ENCODE measurements at regions not wholly inside any gene's neighbourhood (a gene's known extent, or its start where the extent isn't known, plus 50 kb on each side); places are given as distances from the start of the nearest gene placed in this dataset.

DNA sequence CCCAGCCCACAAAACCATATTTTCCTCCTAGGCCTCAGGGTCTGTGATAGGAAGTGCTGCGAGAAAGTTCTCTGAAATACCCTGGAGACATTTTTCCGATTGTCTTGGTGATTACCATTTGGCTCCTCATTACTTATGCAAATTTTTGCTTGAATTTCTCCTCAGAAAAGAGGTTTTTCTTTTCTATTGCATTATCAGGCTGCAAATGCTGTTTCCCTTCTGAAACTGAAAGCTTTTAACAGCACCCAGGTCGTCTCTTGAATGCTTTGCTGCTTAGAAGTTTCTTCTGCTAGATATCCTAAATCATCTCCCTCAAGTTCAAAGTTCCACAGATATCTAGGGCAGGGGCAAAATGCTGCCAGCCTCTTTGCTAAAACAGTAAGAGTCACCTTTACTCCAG, 434.2 kb downstream of the PCDH20 start:
- no peak for DNase-seq (ENCODE audit: insufficient read length, low spot score)
- TF ChIP-seq, protein P1, sequence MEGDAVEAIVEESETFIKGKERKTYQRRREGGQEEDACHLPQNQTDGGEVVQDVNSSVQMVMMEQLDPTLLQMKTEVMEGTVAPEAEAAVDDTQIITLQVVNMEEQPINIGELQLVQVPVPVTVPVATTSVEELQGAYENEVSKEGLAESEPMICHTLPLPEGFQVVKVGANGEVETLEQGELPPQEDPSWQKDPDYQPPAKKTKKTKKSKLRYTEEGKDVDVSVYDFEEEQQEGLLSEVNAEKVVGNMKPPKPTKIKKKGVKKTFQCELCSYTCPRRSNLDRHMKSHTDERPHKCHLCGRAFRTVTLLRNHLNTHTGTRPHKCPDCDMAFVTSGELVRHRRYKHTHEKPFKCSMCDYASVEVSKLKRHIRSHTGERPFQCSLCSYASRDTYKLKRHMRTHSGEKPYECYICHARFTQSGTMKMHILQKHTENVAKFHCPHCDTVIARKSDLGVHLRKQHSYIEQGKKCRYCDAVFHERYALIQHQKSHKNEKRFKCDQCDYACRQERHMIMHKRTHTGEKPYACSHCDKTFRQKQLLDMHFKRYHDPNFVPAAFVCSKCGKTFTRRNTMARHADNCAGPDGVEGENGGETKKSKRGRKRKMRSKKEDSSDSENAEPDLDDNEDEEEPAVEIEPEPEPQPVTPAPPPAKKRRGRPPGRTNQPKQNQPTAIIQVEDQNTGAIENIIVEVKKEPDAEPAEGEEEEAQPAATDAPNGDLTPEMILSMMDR (IDR thresholded peaks at IDR 0.05; ENCODE audit: insufficient read depth, missing control alignments), result no peak
- FAIRE-seq, result no peak

DNA sequence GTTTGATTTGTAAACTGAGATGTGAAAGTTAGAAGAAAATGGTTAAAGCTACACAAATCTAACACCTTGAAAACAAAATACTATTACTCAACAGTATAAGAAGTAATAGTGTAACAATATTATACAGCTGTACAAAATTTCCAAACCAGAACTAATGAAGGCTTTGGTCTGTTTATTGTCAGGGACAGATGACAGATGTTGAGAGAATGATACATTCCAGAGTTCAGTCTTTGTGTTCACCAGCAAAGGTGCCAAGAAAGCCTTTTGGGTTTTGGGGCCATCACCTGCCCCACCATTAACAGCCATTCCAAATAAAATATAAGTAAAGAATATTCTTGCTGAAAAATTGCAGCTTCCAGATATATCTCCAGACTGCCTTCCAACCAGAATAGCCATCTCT, 439.3 kb downstream of the PCDH20 start:
- FAIRE-seq (no peak), DNase-seq (ENCODE audit: insufficient read length, low spot score) (no peak)
- TF ChIP-seq, protein P1 (IDR thresholded peaks at IDR 0.05; ENCODE audit: insufficient read depth, missing control alignments), result no peak

DNA sequence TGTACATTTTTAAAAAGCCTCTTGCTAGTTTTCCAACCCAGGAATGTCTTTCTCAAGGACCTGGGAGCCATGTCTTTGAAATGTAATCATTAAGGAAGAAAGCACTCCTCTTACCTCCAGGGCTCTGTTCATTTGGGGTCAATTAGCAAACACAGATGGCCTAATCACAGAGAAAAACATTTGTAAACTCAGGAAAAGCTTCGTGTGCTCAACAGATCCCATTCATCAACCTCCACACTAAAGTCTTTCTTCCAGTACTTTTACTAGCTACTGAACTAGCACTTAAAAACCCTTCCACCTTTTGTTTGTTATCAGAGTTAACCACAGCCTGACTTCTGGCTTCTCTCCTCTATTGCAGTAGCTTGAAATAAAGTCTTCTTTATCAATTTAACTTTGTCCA, 441.4 kb downstream of the PCDH20 start:
- TF ChIP-seq, protein P1 (IDR thresholded peaks at IDR 0.05; ENCODE audit: insufficient read depth, missing control alignments), result no peak
- FAIRE-seq (no peak), DNase-seq (ENCODE audit: insufficient read length, low spot score) (no peak)

DNA sequence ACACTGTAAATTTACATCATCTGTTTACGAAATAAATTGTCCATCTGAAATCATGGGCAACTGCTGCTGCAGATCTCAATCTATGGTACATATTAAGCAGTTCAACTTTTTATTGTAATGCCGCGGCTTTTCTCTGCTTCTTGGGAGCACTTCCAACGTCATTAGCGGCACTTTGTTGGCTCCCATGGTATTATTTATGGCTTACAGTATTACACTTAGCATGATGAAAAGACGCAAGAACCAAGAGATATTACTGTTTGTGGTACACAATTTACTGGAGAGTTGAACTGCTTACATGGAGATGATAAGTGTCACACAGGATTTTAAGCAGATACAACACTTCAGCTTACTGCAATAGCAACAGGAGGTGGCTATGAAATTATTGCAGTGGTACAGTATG, 442.1 kb downstream of the PCDH20 start:
- TF ChIP-seq, protein P1 (IDR thresholded peaks at IDR 0.05; ENCODE audit: insufficient read depth, missing control alignments), result no peak
- FAIRE-seq, result no peak

DNA sequence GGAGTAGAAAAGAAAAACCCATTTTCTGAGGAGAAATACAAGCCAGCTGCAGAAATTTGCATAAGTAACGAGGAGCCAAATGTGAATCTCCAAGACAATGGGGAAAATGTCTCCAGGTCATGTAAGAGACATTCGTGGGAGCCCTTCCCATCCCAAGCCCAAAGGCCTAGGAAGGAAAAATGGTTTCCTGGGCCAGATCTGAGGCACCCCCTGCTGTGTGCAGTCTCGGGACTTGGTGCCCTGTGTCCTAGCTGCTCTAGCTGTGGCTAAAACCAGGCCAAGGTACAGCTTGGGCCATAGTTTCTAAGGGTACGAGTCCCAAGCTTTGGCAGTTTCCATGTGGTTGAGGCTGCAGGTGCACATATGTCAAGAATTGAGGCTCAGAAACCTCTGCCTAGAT, 444.9 kb downstream of the PCDH20 start:
- no peak for DNase-seq (ENCODE audit: insufficient read length, low spot score)
- TF ChIP-seq, protein P1 (IDR thresholded peaks at IDR 0.05; ENCODE audit: insufficient read depth, missing control alignments), result no peak
- no peak for FAIRE-seq

More for the DNA sequence above, 442.1 kb downstream of the PCDH20 start:
- no peak for DNase-seq (ENCODE audit: insufficient read length, low spot score)

DNA sequence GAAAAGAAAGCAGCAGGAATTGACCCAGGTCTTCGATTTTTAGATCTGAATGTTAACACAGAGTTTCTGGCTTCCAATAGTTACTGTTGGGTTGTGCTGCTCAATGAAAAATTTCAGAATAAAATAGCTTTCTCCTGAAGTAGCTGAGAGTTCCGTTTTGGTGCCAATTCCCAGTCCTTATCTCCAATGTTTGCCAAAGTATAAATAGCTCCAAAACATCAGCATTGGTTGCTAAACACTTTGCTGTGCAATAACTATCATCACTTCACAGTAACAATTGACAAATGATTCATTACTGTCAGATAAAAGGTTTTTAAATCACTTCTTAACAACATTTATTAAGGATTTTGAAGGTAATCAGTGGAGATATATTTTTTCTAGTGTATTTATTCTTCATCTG, 446.0 kb downstream of the PCDH20 start:
- DNase-seq (ENCODE audit: insufficient read length, low spot score), result no peak
- FAIRE-seq, result no peak
- TF ChIP-seq, protein P1 (IDR thresholded peaks at IDR 0.05; ENCODE audit: insufficient read depth, missing control alignments), result no peak

DNA sequence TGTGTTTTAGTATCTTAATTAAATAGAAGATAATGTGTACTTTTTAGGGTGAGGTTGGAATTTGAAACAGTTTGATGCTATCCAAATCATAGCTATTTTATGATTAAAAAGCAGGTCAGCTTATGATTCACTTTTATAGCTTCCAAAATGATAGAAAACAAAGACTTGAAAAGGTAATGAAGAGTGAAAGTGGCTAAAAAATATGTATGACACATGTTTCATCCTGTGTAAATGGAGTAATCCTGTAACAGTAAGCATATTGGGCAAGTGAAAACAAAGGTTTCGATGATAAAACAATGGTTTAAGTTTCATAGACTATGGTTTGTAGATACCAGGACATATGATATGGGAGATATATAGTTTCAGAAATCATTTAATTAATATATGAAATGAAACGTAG, 456.2 kb downstream of the PCDH20 start:
- FAIRE-seq (no peak), DNase-seq (ENCODE audit: insufficient read length, low spot score) (no peak)
- TF ChIP-seq, protein P1 (IDR thresholded peaks at IDR 0.05; ENCODE audit: insufficient read depth, missing control alignments), result no peak

Data from D721Med (cell line).